ENCODE measurements at regions not wholly inside any gene's neighbourhood (a gene's known extent, or its start where the extent isn't known, plus 50 kb on each side); places are given as distances from the start of the nearest gene placed in this dataset.

DNA sequence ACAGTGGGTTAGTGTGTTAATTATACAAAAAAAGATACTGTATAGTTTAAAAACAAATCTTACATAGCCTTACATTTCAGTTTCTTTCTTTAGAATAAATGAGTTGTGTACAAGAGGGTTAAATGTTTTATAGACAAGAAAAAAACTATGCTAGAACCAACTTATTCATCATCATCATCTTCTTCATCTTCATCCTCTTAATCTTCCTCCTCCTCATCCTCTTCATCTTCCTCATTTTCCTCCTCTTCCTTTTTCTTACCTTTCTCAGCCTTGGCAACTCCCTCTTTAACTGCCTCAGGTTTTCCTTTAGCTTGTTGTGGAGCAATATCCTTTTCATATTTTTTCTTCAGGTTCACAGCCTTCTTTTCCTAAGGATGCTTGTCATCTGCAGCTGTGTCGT is 53.7 kb downstream of the RPS12 start:
- ChIA-PET CTCF (no interaction called here), POLR2A (no interaction called here)
- Mint-ChIP-seq H3K4me1 (ENCODE audit: low read depth) (peaks cover 3% of the 10 kb centered on the region), H3K27ac (no peak overlapping the region), H3K4me3 (no peak overlapping the region), H3K9me3 (no peaks in the 10 kb centered on the region), H3K27me3 (peaks cover 20% of the 10 kb centered on the region), H3K36me3 (ENCODE audit: low read depth) (no peaks in the 10 kb centered on the region)
- no peak for DNase-seq
- intact Hi-C loops (cut with micrococcal nuclease) = no loop called here
- no peak for ATAC-seq
- TF ChIP-seq, protein P1, sequence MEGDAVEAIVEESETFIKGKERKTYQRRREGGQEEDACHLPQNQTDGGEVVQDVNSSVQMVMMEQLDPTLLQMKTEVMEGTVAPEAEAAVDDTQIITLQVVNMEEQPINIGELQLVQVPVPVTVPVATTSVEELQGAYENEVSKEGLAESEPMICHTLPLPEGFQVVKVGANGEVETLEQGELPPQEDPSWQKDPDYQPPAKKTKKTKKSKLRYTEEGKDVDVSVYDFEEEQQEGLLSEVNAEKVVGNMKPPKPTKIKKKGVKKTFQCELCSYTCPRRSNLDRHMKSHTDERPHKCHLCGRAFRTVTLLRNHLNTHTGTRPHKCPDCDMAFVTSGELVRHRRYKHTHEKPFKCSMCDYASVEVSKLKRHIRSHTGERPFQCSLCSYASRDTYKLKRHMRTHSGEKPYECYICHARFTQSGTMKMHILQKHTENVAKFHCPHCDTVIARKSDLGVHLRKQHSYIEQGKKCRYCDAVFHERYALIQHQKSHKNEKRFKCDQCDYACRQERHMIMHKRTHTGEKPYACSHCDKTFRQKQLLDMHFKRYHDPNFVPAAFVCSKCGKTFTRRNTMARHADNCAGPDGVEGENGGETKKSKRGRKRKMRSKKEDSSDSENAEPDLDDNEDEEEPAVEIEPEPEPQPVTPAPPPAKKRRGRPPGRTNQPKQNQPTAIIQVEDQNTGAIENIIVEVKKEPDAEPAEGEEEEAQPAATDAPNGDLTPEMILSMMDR (IDR thresholded peaks at IDR 0.05) = no peak

DNA sequence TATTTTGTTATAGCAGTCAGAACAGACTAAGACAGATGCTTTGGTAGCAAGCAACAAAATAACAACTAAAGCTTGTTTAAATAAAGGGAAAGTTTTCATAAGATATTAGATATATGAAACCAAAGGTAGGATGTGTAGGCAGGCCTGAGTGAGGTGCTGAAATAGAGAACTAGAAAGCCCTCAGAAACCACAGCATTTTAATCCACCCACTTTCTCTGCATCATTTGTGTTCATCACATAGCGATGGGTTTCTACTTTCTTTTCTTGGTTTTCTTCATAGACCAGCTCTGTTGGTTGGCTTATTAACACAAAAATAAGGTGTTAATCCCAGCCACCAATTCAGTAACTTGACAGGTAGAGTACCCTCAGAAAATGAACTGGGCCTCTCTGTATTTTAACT is 58.6 kb downstream of the RPS12 start:
- TF ChIP-seq, protein P1 (IDR thresholded peaks at IDR 0.05) = no peak
- Mint-ChIP-seq H3K4me3 (no peak overlapping the region), H3K27me3 (peaks cover 18% of the 10 kb centered on the region), H3K36me3 (ENCODE audit: low read depth) (no peaks in the 10 kb centered on the region), H3K27ac (no peak overlapping the region), H3K4me1 (ENCODE audit: low read depth) (peaks cover 6% of the 10 kb centered on the region), H3K9me3 (peaks cover 8% of the 10 kb centered on the region)
- intact Hi-C loops (cut with micrococcal nuclease) = no loop called here
- peak; percentile 36 for DNase-seq
- ChIA-PET CTCF (interaction anchor here (1.0 to 1.5 kb wide), 2 partner anchors 90 to 593 kb away, joined by 3 to 4 read pairs; no protein-coding TSS in a partner anchor), POLR2A (no interaction called here)
- ATAC-seq = peak; percentile 93

DNA sequence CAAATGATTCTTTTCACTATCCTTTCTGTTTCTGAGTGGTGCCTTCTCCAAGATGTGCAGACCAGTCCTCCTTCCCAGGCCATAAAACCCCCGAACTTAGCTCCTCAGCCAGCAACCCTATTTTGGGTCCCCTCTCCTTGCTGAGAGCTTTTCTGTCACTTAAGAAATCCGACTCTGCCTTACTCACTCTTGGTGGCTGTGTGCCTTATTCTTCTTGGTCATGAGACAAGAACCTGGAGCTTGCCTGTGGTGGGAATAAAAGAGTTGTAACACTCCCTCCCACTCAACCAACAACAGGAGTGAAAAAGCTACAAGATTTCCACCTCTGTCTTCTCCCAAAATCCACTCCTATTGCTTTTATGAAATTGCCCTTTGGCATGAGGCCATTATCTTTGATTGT is 62.6 kb downstream of the RPS12 start:
- DNase-seq (no peak), ATAC-seq (no peak)
- POLR2A ChIA-PET = no interaction called here
- TF ChIP-seq, protein P1 (IDR thresholded peaks at IDR 0.05) = no peak
- Mint-ChIP-seq H3K27ac (no peak overlapping the region), H3K4me1 (ENCODE audit: low read depth) (peaks cover 6% of the 10 kb centered on the region), H3K27me3 (peaks cover 10% of the 10 kb centered on the region), H3K9me3 (peaks cover 8% of the 10 kb centered on the region), H3K4me3 (no peak overlapping the region), H3K36me3 (ENCODE audit: low read depth) (no peaks in the 10 kb centered on the region)
- CTCF ChIA-PET = interaction anchor here (0.7 to 1.0 kb wide), 2 partner anchors 21 to 85 kb away, joined by 3 read pairs; no protein-coding TSS in a partner anchor
- intact Hi-C loops (cut with micrococcal nuclease) = no loop called here

DNA sequence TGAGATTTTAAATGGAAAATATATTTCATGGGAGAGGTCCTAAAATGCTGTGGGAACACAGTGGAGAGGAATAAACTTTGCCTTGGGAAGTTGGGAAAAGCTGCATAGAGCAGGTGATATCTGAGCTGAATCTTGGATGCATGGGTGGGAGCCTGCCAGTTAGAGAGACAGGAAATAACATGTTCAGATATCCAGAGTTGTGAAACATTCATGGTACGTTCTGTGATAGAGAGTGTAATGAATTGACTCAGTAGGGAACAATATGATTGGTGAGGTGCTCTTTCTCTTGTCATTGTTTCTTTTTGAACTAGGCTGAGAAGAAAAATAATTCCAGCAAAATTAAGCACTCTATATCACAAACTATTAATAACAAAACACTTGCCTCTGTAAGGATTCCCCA is 72.8 kb downstream of the RPS12 start:
- CTCF ChIA-PET = interaction anchor here (0.6 kb wide), 1 partner anchor 607 kb away, joined by 3 read pairs; no protein-coding TSS in a partner anchor
- no peaks in the 10 kb centered on the region for H3K9me3 Mint-ChIP-seq
- no peaks in the 10 kb centered on the region for H3K36me3 Mint-ChIP-seq (ENCODE audit: low read depth)
- no peak for DNase-seq
- no peaks in the 10 kb centered on the region for H3K4me1 Mint-ChIP-seq (ENCODE audit: low read depth)
- H3K27ac Mint-ChIP-seq = no peak overlapping the region
- H3K4me3 Mint-ChIP-seq = no peak overlapping the region
- TF ChIP-seq, protein P1 (IDR thresholded peaks at IDR 0.05) = no peak
- ATAC-seq = no peak
- H3K27me3 Mint-ChIP-seq = no peaks in the 10 kb centered on the region
- intact Hi-C loops (cut with micrococcal nuclease) = no loop called here
- POLR2A ChIA-PET = no interaction called here

DNA sequence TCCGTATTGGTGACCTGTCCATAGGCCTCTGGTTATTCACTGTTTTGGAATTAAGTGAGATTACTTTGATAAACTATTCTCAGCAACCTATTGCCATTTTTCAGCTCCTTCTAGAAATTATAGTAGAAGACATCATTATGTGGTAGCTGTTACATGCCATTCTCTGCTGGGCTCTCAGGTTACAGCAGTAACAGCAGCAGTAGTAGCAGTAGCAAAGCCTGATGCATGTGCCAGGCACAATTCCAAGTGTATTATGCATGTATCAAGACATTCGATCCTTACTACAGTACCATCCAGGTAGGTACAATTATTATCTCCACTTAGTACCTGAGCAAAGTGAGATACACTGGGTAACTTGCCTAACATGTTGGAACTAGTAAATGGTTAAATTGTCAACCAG is 74.3 kb downstream of the RPS12 start:
- Mint-ChIP-seq H3K4me1 (ENCODE audit: low read depth) (no peaks in the 10 kb centered on the region), H3K4me3 (no peak overlapping the region), H3K9me3 (no peaks in the 10 kb centered on the region)

More for the DNA sequence above, 74.3 kb downstream of the RPS12 start:
- ATAC-seq (no peak), DNase-seq (no peak)
- intact Hi-C loops (cut with micrococcal nuclease) = no loop called here
- Mint-ChIP-seq H3K27ac (no peak overlapping the region), H3K36me3 (ENCODE audit: low read depth) (no peaks in the 10 kb centered on the region), H3K27me3 (no peaks in the 10 kb centered on the region)
- CTCF ChIA-PET = no interaction called here
- POLR2A ChIA-PET = interaction anchor here (0.7 kb wide), 1 partner anchor 509 kb away, joined by 4 read pairs; no protein-coding TSS in a partner anchor
- TF ChIP-seq, protein P1 (IDR thresholded peaks at IDR 0.05) = no peak

All from activated CD8-positive, alpha-beta T cell treated with anti-CD3 and anti-CD28 coated beads for 36 hours (primary cell).